ENCODE measurements at regions not wholly inside any gene's neighbourhood (a gene's known extent, or its start where the extent isn't known, plus 50 kb on each side); places are given as distances from the start of the nearest gene placed in this dataset.
"Not testable (repeated sequence)": the region's sequence is repeated elsewhere in the genome, so short reads cannot be mapped to it uniquely, and the experiment has no call there.

GRCh38 chrX:46168254-46168653 is 377.0 kb downstream of the ZNF674 start:
- no peak for DNase-seq (ENCODE audit: low read depth, low spot score)

GRCh38 chrX:46165866-46166265 is 379.4 kb downstream of the ZNF674 start:
- no peak for DNase-seq (ENCODE audit: low read depth, low spot score)

- DNase-seq (ENCODE audit: low read depth, low spot score): no peak
Observed at GRCh38 chrX:46165411-46165810, 379.8 kb downstream of the ZNF674 start.

GRCh38 chrX:46152756-46153155 is 392.5 kb downstream of the ZNF674 start:
- DNase-seq (ENCODE audit: low read depth, low spot score): no peak

- not testable (repeated sequence) for DNase-seq (ENCODE audit: low read depth, low spot score)
Observed at GRCh38 chrX:46151332-46151731, 393.9 kb downstream of the ZNF674 start.

GRCh38 chrX:46144566-46144965 is 400.7 kb downstream of the ZNF674 start:
- no peak for DNase-seq (ENCODE audit: low read depth, low spot score)

- no peak for DNase-seq (ENCODE audit: low read depth, low spot score)
Observed at GRCh38 chrX:46140272-46140671, 404.9 kb downstream of the ZNF674 start.

DNA sequence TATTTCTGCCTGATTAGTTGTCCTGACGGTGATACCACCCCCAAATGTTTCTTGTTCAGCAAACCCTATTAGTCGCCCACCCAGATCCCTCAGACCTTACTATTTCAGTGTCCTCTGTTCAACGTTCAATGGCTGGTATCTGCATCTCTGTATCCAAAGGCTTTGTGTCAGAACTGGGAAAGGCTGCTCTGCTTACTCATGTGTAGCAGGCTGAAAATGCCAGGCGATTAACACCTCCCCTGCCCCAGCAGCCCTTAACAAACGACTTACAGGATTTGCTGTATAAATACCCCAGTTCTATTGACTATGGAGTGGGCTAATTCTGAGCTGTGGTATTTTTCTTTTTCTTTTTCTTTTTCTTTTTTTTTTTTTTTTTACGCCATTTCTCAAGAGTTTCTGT is 415.0 kb downstream of the ZNF674 start:
- no peak for DNase-seq (ENCODE audit: low read depth, low spot score)

GRCh38 chrX:46125111-46125510 is 420.1 kb downstream of the ZNF674 start:
- no peak for DNase-seq (ENCODE audit: low read depth, low spot score)

DNA sequence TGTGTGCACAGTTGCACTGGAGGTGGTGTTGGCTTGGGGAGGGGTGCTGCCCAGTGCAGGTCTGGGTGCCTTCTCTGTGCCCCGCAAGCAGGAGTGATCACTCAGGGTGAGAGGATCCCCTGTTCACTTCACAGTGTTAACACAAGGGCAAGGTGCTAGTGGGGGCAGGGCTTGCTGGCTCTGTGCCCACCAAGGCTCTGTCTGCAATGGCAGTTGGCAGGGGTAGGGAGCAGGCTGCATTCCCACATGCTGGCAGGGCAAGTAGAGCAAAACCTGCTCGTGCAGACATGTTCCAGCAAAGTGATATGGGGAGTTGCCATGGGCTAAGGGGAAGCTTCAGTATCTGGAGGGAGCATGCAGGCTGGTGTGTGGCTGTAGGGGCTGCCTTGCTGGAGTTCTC is 428.0 kb downstream of the ZNF674 start:
- DNase-seq (ENCODE audit: low read depth, low spot score): no peak

DNA sequence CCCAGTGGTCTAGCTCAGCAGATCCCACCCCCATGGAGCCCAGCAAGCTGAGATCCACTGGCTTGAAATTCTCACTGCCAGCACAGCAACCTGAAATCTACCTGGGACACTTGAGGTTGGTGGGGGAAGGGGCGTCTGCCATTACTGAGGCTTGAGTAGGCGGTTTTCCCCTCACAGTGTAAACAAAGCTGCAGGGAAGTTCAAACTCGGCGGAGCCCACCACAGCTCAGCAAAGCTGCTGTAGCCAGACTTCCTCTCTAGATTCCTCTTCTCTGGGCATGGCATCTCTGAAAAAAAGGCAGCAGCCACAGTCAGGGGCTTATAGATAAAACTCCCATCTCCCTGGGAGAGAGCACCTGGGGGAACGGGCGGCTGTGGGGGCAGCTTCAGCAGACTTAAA is 457.9 kb downstream of the ZNF674 start:
- not testable (repeated sequence) for DNase-seq (ENCODE audit: low read depth, low spot score)

DNA sequence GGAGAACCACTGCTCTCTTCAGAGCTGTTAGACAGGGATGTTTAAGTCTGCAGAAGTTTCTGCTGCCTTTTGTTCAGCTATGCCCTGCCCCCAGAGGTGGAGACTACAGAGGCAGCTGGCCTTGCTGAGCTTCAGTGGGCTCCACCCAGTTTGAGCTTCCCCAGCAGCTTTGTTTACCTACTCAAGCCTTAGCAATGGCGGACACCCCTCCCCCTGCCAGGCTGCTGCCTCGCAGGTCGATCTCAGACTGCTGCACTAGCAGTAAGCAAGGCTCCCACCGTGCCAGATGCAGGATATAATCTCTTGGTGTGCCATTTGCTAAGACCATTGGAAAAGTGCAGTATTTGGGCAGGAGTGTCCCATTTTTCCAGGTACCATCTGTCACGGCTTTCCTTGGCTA is 465.1 kb downstream of the ZNF674 start:
- DNase-seq (ENCODE audit: low read depth, low spot score): not testable (repeated sequence)

DNA sequence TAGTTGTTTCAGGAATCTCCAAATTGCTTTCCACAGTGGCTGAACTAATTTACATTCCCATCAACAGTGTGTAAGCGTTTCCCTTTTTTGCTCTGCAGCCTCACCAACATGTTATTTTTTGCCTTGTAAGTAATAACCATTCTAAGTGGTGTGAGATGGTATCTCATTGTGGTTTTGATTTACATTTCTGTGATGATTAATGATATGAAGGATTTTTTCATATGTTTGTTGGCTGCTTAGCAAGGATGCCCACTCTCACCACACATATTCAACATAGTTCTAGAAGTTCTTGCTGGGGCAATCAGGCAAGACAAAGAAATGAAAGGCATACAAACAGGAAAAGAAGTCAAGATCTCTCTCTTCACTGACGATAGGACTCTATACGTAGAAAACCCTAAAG is 472.4 kb downstream of the ZNF674 start:
- DNase-seq (ENCODE audit: low read depth, low spot score): no peak

DNA sequence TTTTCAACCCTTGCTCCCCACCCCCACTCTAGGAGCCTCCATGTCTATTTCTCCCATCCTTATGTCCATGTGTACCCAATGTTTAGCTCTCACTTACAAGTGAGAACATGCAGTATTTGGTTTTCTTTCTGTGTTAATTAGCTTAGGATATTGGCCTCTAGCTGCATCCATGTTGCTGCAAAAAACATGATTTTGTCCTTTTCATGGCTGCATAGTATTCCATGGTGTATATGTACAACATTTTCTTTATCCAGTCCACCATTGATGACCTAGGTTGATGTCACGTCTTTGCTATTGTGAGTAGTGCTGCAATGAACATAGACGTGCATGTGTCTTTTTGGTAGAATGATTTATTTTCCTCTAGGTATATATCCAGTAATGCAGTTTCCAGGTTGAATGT is 472.8 kb downstream of the ZNF674 start:
- no peak for DNase-seq (ENCODE audit: low read depth, low spot score)

DNA sequence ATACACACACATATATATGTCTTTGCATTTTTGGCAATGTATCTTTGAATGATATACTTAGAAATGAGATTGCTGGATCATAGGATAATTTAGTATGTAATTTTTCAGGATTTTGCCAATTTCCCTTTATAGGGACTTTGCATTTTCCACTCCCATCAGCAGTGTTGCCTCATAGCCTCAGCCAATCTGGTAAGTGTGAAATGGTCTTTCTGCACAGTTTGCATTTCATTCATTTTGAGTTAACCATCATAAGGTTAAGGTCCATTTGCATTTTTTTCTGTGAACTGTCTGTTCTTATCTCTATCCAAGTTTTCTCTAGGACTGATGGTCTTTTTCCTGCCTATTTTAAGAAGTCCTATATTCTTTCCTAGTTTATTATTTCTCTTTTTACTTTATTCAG is 474.8 kb downstream of the ZNF674 start:
- no peak for DNase-seq (ENCODE audit: low read depth, low spot score)

DNA sequence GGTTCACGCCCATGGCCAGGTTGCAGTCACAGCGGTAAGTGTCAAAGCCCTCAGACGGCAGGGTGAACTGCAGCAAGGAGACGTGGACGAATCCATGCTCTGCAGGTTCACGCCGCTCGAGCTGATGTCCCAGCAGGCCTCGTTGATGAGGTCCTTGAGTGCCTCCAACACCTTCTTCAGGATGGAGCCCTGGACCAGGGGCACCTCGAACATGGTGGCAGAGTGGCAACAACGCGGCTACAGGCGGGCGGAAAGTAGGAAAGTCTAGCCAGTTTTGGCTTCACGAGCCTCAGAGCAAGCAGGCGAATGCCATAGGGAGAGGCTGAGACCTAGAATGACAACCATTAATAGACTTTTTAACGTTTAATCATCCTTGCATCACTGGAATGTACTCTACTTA is 485.9 kb downstream of the ZNF674 start:
- no peak for DNase-seq (ENCODE audit: low read depth, low spot score)

- no peak for DNase-seq (ENCODE audit: low read depth, low spot score)
Observed at GRCh38 chrX:46044486-46044885, 500.7 kb downstream of the ZNF674 start.

GRCh38 chrX:46040001-46040400 is 505.2 kb downstream of the ZNF674 start:
- no peak for DNase-seq (ENCODE audit: low read depth, low spot score)

GRCh38 chrX:46039526-46039925 is 505.7 kb downstream of the ZNF674 start:
- DNase-seq (ENCODE audit: low read depth, low spot score): no peak

DNA sequence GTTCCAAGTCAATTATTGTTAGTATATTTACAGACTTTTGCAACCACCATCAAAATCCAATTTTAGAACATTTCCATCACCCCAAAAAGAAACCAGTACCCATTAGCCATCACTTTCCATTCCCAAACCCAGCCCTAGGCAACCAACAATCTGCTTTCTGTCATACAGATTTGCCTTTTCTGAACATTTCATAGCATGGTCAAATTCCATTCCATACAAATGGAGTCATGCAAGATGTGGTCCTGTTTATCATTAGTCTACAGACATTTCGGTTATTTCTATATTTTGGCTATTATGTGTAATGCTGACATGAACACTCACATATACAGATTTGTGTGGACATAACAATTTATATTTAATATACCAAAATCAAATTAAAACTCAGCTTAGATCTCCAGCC is 508.7 kb downstream of the ZNF674 start:
- DNase-seq (ENCODE audit: low read depth, low spot score): no peak

GRCh38 chrX:46034868-46035267 is 510.4 kb downstream of the ZNF674 start:
- no peak for DNase-seq (ENCODE audit: low read depth, low spot score)

- DNase-seq (ENCODE audit: low read depth, low spot score): no peak
Observed at GRCh38 chrX:46029777-46030176, 515.4 kb downstream of the ZNF674 start.

GRCh38 chrX:46016296-46016695 is 528.9 kb downstream of the ZNF674 start:
- DNase-seq (ENCODE audit: low read depth, low spot score): no peak

DNA sequence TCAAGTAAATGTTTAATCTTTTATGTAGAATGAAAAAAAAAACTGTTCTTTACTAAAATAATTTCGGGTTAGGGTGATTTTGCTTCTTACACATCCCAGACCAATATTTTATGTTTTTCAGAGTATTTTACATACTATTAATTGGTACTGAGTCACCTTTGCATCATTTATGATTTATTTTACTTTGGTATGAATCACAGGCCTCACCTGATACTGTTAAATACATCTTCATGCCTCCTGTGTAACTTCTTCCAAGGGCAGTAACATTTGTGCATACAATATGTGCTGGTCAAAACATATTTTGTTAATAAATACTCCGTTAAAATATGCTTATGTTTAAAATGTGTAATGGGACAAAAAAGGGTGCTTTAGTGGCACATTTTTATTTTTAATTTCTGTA is 529.6 kb downstream of the ZNF674 start:
- DNase-seq (ENCODE audit: low read depth, low spot score): no peak
